GM12878 (cell line): ENCODE measurements at regions not wholly inside any gene's neighbourhood (a gene's known extent, or its start where the extent isn't known, plus 50 kb on each side); places are given as distances from the start of the nearest gene placed in this dataset.

Experiments
- CTCF ChIP-seq, 3 experiments: IDR thresholded peaks in 2 of 3; conservative IDR thresholded peaks in 1 of 3; 2 replicates each; pipeline ENCODE4 v1.5.1; 2011; ENCODE audit warnings: low read depth in 3 of 3, low read length in 3 of 3, mild to moderate bottlenecking in 3 of 3, control low read depth in 2 of 3, moderate library complexity in 2 of 3, inconsistent platforms in 1 of 3, mixed read lengths in 1 of 3; ENCODE audit not compliant: control insufficient read depth in 2 of 3, insufficient read depth in 1 of 3; ENCODE audit errors: extremely low read depth in 1 of 3
- EZH2 ChIP-seq: IDR thresholded peaks from 2 replicates; pipeline ENCODE4 v1.6.1; 2012; ENCODE audit warnings: low read depth, mild to moderate bottlenecking, control low read depth, inconsistent platforms, low read length, borderline replicate concordance; ENCODE audit not compliant: control insufficient read depth
- TARDBP ChIP-seq: IDR thresholded peaks from 2 replicates; pipeline ENCODE4 v1.6.1; 2016; ENCODE audit warnings: borderline replicate concordance

DNA sequence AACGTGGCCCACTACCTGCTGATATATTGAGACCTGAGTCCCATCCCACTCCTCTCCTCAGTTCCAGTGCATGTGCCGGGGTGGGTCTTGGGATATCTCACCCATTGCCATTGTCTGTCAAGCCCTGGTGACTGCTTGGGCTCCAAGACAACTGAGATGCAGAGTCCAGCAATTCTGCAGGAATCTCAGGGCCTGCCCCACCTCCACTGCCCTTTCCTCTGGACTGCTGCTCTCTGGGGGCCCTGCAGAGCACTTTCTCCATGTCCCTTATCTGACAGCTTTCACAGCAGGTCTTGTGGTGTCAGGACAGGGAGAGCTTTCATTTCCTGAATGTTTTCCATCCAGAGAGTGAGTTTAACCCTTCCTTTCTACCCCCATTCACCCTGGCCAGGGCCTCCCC is 152.9 kb downstream of the ARL4C start:
- TF ChIP-seq CTCF (IDR thresholded peaks at IDR 0.05 in 2 of 3, conservative IDR thresholded peaks at IDR 0.05 in 1 of 3; ENCODE audit: control insufficient read depth in 2 of 3, extremely low read depth in 1 of 3, insufficient read depth in 1 of 3, low read depth in 3 of 3, low read length in 3 of 3): no peak
- no peak for TF ChIP-seq EZH2
- no peak for TF ChIP-seq TARDBP
